Peyer's patch (tissue), 4 donors: ENCODE measurements at regions not wholly inside any gene's neighbourhood (a gene's known extent, or its start where the extent isn't known, plus 50 kb on each side); places are given as distances from the start of the nearest gene placed in this dataset.

Experiments used
- DNase-seq, 3 donors: peaks; one replicate each; pipeline ENCODE4 v3.0.0-alpha.2; 2017 to 2019
- H3K27ac ChIP-seq, 4 donors: fragments of 200-600 bp; sonication (generic); one replicate each; pipeline ENCODE4 v1.5.1; 2016 to 2019
- H3K27me3 ChIP-seq, 2 donors: fragments of 200-600 bp; sonication (generic); one replicate each; pipeline ENCODE4 v1.5.1; 2019
- H3K36me3 ChIP-seq, 3 donors: fragments of 200-600 bp; sonication (generic); one replicate each; pipeline ENCODE4 v1.5.1; 2016 to 2019
- H3K4me1 ChIP-seq, 4 donors: fragments of 200-600 bp; sonication (generic); one replicate each; pipeline ENCODE4 v1.5.1; 2016 to 2019
- H3K4me3 ChIP-seq, 4 donors: fragments of 200-600 bp; sonication (generic); 1 replicate in 3 of 4; 2 replicates in 1 of 4; pipeline ENCODE4 v1.5.1; 2016 to 2019; ENCODE audit warnings: mild to moderate bottlenecking in 1 of 4
- H3K9me3 ChIP-seq, 4 donors: fragments of 200-600 bp; sonication (generic); one replicate each; pipeline ENCODE4 v1.5.1; 2016 to 2019; ENCODE audit warnings: mild to moderate bottlenecking in 1 of 4
- CTCF ChIP-seq, 6 experiments: fragments of 450-650 bp in 4 of 6; fragments of 200-600 bp in 2 of 6; sonication (generic) in 1 of 6; IDR thresholded peaks; one replicate each; pipeline ENCODE4 v1.5.1; 2017 to 2019; ENCODE audit warnings: antibody characterized with exemption in 6 of 6, mild to moderate bottlenecking in 3 of 6, moderate library complexity in 1 of 6
- POLR2A ChIP-seq, 2 donors: fragments of 450-650 bp; IDR thresholded peaks; one replicate each; pipeline ENCODE4 v1.5.1; 2017; ENCODE audit warnings: antibody characterized with exemption in 2 of 2, mild to moderate bottlenecking in 2 of 2, moderate library complexity in 2 of 2

- H3K27ac ChIP-seq: peak overlapping the region in 3 of 4 donors; percentile 77 to 89 (median 84)
- no peaks in the 10 kb centered on the region for H3K27me3 ChIP-seq
- H3K4me1 ChIP-seq: peaks cover 0 to 69% (median 40%) of the 10 kb centered on the region in 4 donors
- no peaks in the 10 kb centered on the region for H3K9me3 ChIP-seq
- peaks cover 0 to 13% (median 0%) of the 10 kb centered on the region in 3 donors for H3K36me3 ChIP-seq
- DNase-seq: no peak
- H3K4me3 ChIP-seq: no peak overlapping the region
- TF ChIP-seq POLR2A (IDR thresholded peaks at IDR 0.05): no peak
- TF ChIP-seq CTCF (IDR thresholded peaks at IDR 0.05): no peak
Observed at GRCh38 chr17:77407321-77408277, 266.8 kb downstream of the SEC14L1 start.

GRCh38 chr17:77408284-77408683 is 267.5 kb downstream of the SEC14L1 start:
- peak overlapping the region in 3 of 4 donors; percentile 77 to 89 (median 84) for H3K27ac ChIP-seq
- no peak for DNase-seq
- peaks cover 0 to 6% (median 0%) of the 10 kb centered on the region in 3 donors for H3K36me3 ChIP-seq
- no peaks in the 10 kb centered on the region for H3K27me3 ChIP-seq
- H3K4me3 ChIP-seq: no peak overlapping the region
- H3K9me3 ChIP-seq: no peaks in the 10 kb centered on the region
- TF ChIP-seq POLR2A (IDR thresholded peaks at IDR 0.05): no peak
- no peak for TF ChIP-seq CTCF (IDR thresholded peaks at IDR 0.05)
- H3K4me1 ChIP-seq: peaks cover 0 to 68% (median 40%) of the 10 kb centered on the region in 4 donors

GRCh38 chr17:77409282-77410161 is 268.8 kb downstream of the SEC14L1 start:
- no peaks in the 10 kb centered on the region for H3K9me3 ChIP-seq
- peak overlapping the region in 3 of 4 donors; percentile 67 to 84 (median 77) for H3K27ac ChIP-seq
- peak in 1 of 3 donors; percentile 53 for DNase-seq
- peaks cover 0 to 57% (median 34%) of the 10 kb centered on the region in 4 donors for H3K4me1 ChIP-seq
- no peaks in the 10 kb centered on the region for H3K36me3 ChIP-seq
- H3K27me3 ChIP-seq: no peaks in the 10 kb centered on the region
- TF ChIP-seq POLR2A (IDR thresholded peaks at IDR 0.05): no peak
- no peak for TF ChIP-seq CTCF (IDR thresholded peaks at IDR 0.05)
- H3K4me3 ChIP-seq: peak overlapping the region in 2 of 4 donors; percentile 2 to 7

GRCh38 chr17:77410470-77410869 is 269.7 kb downstream of the SEC14L1 start:
- H3K36me3 ChIP-seq: no peaks in the 10 kb centered on the region
- peak overlapping the region; percentile 12 to 84 (median 72) for H3K27ac ChIP-seq
- no peaks in the 10 kb centered on the region for H3K27me3 ChIP-seq
- H3K4me3 ChIP-seq: no peak overlapping the region
- H3K4me1 ChIP-seq: peaks cover 0 to 49% (median 29%) of the 10 kb centered on the region in 4 donors
- no peak for TF ChIP-seq CTCF (IDR thresholded peaks at IDR 0.05)
- TF ChIP-seq POLR2A (IDR thresholded peaks at IDR 0.05): no peak
- no peaks in the 10 kb centered on the region for H3K9me3 ChIP-seq
- DNase-seq: no peak

- peaks cover 0 to 24% (median 6%) of the 10 kb centered on the region in 4 donors for H3K4me1 ChIP-seq
- no peak for TF ChIP-seq POLR2A (IDR thresholded peaks at IDR 0.05)
- TF ChIP-seq CTCF (IDR thresholded peaks at IDR 0.05): no peak
Observed at GRCh38 chr17:77414811-77415400, 274.1 kb downstream of the SEC14L1 start.

More at GRCh38 chr17:77414811-77415400, 274.1 kb downstream of the SEC14L1 start:
- H3K27ac ChIP-seq: no peak overlapping the region
- H3K9me3 ChIP-seq: no peaks in the 10 kb centered on the region
- H3K4me3 ChIP-seq: no peak overlapping the region
- peaks cover 0 to 9% (median 0%) of the 10 kb centered on the region in 3 donors for H3K36me3 ChIP-seq
- no peak for DNase-seq
- no peaks in the 10 kb centered on the region for H3K27me3 ChIP-seq
